Neutrophil (primary cell): ENCODE measurements at regions not wholly inside any gene's neighbourhood (a gene's known extent, or its start where the extent isn't known, plus 50 kb on each side); places are given as distances from the start of the nearest gene placed in this dataset.

Source experiments
- H3K27ac ChIP-seq: fragments of 200-600 bp; sonication (generic); 2 replicates; pipeline ENCODE4 v1.5.1; 2016; ENCODE audit warnings: mild to moderate bottlenecking, moderate library complexity
- H3K27me3 ChIP-seq: fragments of 200-600 bp; sonication (generic); 2 replicates; pipeline ENCODE4 v1.6.0; 2016; ENCODE audit warnings: mild to moderate bottlenecking
- H3K36me3 ChIP-seq: fragments of 200-600 bp; sonication (generic); 2 replicates; pipeline ENCODE4 v1.5.1; 2017
- H3K4me1 ChIP-seq, 2 experiments: fragments of 200-600 bp in 1 of 2; sonication (generic) in 1 of 2; 1 replicate in 1 of 2; 2 replicates in 1 of 2; pipeline versions ENCODE4 v1.5.1 to v1.6.1; 2013 to 2016; ENCODE audit warnings: low read depth in 1 of 2, low read length in 1 of 2, mild to moderate bottlenecking in 1 of 2, moderate library complexity in 1 of 2; ENCODE audit not compliant: control insufficient read depth in 1 of 2, insufficient read depth in 1 of 2
- H3K4me3 ChIP-seq, 2 experiments: fragments of 200-600 bp in 1 of 2; sonication (generic) in 1 of 2; 1 replicate in 1 of 2; 2 replicates in 1 of 2; pipeline ENCODE4 v1.5.1; 2013 to 2016; ENCODE audit warnings: low read depth in 1 of 2, low read length in 1 of 2, mild to moderate bottlenecking in 1 of 2, moderate library complexity in 1 of 2
- H3K9me3 ChIP-seq: fragments of 200-600 bp; sonication (generic); 2 replicates; pipeline ENCODE4 v1.5.1; 2016
- CTCF ChIP-seq: fragments of 200-600 bp; sonication (generic); IDR thresholded peaks from 2 replicates; pipeline ENCODE4 v1.5.1; 2016; ENCODE audit warnings: antibody characterized with exemption

GRCh38 chr5:34580983-34581382 lies 75.1 kb upstream of the RAI14 start:
- TF ChIP-seq CTCF = no peak
- no peaks in the 10 kb centered on the region for H3K36me3 ChIP-seq
- H3K9me3 ChIP-seq = no peaks in the 10 kb centered on the region
- no peak overlapping the region for H3K4me3 ChIP-seq
- no peaks in the 10 kb centered on the region for H3K4me1 ChIP-seq
- no peaks in the 10 kb centered on the region for H3K27me3 ChIP-seq
- H3K27ac ChIP-seq = no peak overlapping the region

- no peak for TF ChIP-seq CTCF
- H3K4me3 ChIP-seq = no peak overlapping the region
- H3K4me1 ChIP-seq = no peaks in the 10 kb centered on the region
- no peaks in the 10 kb centered on the region for H3K9me3 ChIP-seq
- no peaks in the 10 kb centered on the region for H3K27me3 ChIP-seq
- H3K36me3 ChIP-seq = no peaks in the 10 kb centered on the region
- no peak overlapping the region for H3K27ac ChIP-seq
These were observed 73.8 kb upstream of the RAI14 start for GRCh38 chr5:34582371-34582770.

- no peak overlapping the region for H3K4me3 ChIP-seq
- no peak for TF ChIP-seq CTCF
- no peaks in the 10 kb centered on the region for H3K4me1 ChIP-seq
- H3K9me3 ChIP-seq = no peaks in the 10 kb centered on the region
- H3K27ac ChIP-seq = no peak overlapping the region
- no peaks in the 10 kb centered on the region for H3K36me3 ChIP-seq
- H3K27me3 ChIP-seq = no peaks in the 10 kb centered on the region
These were observed 73.0 kb upstream of the RAI14 start for GRCh38 chr5:34583167-34583566.

GRCh38 chr5:34584165-34584564 lies 72.0 kb upstream of the RAI14 start:
- TF ChIP-seq CTCF = no peak
- Histone ChIP-seq H3K36me3 (no peaks in the 10 kb centered on the region), H3K4me1 (no peaks in the 10 kb centered on the region), H3K9me3 (no peaks in the 10 kb centered on the region), H3K27ac (no peak overlapping the region), H3K27me3 (no peaks in the 10 kb centered on the region), H3K4me3 (no peak overlapping the region)

GRCh38 chr5:34585601-34586104 lies 70.5 kb upstream of the RAI14 start:
- no peaks in the 10 kb centered on the region for H3K36me3 ChIP-seq
- no peak overlapping the region for H3K4me3 ChIP-seq
- no peak for TF ChIP-seq CTCF
- H3K27me3 ChIP-seq = no peaks in the 10 kb centered on the region
- no peak overlapping the region for H3K27ac ChIP-seq
- no peaks in the 10 kb centered on the region for H3K4me1 ChIP-seq
- H3K9me3 ChIP-seq = no peaks in the 10 kb centered on the region
